HG03039 (cell line): ENCODE measurements at regions not wholly inside any gene's neighbourhood (a gene's known extent, or its start where the extent isn't known, plus 50 kb on each side); places are given as distances from the start of the nearest gene placed in this dataset.

ENCODE experiments used
- ATAC-seq: cut with Tn5 transposase; IDR thresholded peaks from one replicate; pipeline ENCODE4 v1.9.1; 2021; ENCODE audit warnings: mild to moderate bottlenecking, moderate library complexity; ENCODE audit not compliant: unreplicated experiment

DNA sequence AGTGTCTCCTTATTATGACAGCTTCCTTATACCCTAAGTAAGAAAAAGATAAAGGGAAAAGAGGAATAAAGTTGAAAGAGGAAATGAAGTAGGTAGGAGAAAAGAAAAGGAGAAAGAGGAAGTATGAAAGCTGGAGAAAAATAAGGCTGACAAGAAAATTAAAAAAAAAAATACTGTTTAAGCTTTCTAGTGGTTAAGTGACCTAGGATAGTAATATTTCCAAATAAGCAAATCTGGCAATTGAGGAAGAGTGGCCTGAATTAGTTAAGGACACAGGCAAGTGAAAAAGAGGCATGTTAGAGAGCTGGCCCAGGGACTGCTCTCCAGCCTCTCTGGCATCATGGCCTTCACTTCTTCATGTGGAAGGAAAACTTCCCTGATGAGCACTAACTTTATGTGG lies 76.5 kb upstream of the ADGRF1 start:
- no peak for ATAC-seq

DNA sequence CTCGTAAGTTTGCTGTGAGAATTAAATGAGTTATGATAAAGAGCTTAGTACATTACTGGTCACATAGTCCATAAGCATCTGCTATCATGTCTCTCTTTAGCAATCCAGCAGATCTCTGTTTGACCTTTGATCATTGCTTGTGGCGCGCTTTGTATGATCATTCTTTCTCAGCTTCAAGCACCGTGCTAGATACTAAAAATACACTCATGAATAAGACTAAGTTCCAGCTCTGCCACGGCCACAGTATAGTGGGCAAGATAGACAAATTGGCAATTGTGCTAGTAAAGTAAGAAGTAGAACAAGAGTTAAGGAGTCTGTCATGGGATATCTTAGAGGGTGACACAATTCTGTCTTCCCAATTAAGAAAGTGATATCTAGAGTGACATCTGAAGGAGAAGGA lies 75.2 kb upstream of the ADGRF1 start:
- no peak for ATAC-seq

DNA sequence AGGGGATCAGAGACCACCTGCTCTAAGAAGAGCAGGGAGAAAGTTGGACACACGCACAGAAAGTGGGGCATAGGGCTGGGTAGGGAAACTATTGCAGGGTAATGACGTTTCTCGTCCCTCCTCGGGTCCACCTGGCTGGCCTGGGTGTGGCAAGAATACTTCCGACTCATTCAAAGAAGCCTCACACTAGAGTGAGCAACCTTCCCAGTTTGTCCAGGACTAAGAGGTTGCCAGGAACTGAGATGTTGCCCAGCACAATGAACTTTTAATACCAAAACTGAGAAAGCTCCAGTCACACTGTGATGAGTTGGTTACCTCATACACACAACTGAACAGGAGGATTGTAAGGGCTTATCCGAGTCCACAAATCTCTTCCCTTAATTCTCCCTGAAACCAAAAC lies 74.5 kb upstream of the ADGRF1 start:
- ATAC-seq: no peak

DNA sequence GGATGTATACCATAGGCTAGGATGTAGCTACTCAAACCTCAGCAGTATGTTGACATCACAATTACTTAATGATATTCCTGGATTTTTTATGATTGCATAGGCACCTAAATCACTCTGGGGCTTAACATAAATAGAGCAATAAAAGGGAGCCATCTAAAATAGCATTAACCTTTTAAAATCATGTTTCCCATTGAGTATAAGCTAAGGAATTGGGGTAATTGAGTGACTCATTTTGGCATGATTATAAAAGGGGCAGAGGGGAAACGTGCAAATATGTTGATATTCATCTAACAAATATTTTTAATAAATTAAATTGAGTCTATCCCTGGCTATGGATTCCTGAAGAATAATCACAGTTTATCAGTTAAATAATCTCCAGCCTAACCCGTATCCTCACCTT lies 74.0 kb upstream of the ADGRF1 start:
- no peak for ATAC-seq

DNA sequence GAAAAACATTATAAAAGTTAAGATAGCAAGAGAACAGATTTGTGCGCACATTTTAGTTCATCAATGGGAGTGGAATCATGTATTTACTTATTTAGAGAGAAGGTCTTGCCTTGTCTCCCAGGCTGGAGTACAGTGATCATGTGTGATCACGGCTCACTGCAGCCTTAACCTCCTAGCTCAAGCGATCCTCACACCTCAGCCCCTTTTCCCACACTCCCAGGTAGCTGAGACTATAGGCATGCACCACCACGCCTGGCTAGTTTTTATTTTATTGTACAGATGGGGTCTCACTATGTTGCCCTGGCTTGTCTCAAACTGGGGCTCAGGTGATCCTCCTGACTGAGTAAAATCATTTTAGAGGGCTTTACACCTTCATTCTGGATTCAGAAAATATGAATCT lies 72.3 kb upstream of the ADGRF1 start:
- ATAC-seq: no peak

DNA sequence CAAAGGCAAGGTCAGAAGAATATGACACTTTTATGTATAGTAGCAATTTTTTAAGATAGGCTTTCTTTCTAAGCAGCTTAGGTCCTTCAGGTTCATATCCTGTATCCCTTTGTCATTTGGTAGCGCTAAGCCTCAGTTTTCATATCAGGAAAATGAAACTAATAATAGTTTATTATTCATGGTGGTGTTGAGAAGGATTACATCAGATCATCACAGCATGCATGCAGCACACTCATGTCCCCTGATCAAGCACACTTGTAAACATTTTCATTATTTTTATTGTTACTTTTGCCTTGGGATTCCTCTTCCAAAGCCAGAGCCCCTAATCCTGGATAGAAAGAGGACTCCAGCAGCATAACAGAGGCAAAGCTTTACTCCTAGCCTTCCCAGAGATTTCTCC lies 70.2 kb upstream of the ADGRF1 start:
- ATAC-seq: no peak

DNA sequence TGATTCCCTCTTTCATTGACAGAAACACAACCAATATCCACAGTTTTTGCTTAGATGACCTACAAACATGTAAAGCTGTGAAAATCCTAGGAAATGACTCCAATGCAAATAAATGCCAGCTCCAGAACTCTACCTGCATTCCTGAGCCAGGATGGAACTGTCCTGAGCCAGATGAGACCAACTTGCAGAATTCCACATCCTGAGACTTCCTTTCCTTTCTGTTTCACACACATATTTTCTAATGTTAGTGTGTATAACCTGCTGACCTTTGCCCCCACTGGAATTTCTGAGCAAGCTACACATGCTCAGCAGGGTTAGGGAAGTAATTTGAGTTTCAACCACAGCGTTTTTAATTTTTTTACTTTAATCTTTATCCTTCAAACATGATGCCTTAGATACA lies 69.6 kb upstream of the ADGRF1 start:
- ATAC-seq: no peak

DNA sequence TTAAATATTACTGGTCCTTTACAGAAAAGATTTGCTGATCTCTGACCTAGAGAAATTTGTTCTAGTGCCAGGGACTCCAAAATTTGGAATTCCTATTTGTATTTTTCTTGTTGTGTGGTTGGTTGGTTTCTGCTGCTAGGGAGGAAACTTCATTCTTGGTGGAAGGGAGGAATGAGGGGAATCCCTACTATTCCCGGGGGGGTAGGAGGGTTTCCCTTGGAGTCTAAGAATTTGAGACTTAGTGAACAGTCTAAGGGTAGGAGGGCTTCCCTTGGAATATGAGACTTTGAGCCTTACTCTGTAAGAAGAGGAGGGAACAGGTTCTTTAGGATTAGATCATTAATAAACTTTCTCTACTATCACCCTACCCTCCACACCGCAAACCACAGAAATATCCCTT lies 67.1 kb upstream of the ADGRF1 start:
- no peak for ATAC-seq

DNA sequence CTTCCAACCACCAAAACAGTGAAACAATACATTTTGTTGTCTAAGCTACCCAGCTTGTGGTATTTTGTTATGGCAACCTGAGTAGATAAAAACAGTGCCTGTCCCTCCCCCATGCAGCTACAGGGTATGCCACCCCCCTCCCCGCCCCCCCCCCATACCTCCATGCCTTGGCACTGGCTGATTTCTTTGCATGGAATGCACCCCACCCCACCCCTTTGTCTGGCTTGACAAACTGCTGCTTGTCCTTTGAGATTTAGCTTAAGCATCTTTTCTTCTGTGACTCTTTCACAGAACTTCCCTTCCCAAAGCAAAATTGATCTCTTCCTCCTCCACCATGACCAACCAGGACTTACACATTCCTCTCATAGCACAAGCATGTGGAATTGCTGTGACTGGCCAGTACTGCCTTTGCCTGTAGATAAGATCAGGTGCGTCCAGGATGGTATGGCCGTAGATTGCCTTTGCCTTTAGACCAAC lies 64.6 kb upstream of the ADGRF1 start:
- no peak for ATAC-seq

DNA sequence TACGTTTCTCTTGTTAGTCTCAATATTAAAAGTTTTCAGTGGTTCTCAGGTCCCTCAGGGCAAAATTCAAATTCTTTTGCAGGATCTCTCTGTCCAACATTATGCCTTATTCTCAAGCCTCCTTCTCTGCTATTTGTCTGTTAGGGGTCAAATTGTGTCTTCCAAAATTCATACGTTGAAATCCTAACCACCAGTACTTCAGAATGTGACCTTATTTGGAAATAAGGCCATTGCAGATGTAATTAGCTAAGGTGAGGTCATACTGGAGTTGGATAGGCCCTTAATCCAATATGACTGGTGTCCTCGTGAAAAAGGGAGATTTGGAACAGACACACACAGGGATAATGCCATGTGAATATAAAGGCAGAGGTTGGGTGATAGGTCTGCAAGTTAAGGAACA lies 64.1 kb upstream of the ADGRF1 start:
- no peak for ATAC-seq

DNA sequence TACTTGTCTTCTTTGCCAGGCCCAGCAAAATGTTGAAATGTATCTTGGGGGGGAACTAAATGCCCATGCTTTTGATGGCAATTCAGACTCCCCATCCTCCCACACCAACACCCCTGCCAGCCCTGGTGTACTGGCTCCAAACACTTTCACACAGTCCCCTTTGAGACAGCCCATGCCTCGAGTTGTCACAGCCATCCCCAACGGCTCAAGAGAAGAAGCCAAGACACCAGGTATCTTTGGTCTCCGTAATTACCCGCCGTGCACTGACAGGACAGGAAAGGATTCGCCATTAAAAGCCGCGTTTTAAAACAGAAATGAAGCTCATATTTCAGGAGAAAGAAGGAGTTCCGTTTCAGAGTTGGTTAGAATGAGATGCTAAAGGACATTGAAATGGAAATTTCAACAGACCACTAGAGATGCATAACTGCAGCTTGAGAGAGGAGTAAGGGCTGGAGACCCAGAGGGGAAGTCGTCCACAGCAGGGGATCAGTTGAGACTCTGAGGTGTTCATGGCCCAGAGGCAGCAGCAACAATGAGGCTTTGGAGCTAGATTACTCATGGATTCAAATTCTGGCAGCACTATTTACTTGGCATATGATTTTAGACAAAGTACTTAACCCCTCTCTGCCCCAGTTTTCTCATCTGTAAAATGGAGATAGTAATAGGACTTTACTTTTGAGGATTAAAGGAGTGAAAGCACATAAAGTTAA lies 63.5 kb upstream of the ADGRF1 start:
- no peak for ATAC-seq

DNA sequence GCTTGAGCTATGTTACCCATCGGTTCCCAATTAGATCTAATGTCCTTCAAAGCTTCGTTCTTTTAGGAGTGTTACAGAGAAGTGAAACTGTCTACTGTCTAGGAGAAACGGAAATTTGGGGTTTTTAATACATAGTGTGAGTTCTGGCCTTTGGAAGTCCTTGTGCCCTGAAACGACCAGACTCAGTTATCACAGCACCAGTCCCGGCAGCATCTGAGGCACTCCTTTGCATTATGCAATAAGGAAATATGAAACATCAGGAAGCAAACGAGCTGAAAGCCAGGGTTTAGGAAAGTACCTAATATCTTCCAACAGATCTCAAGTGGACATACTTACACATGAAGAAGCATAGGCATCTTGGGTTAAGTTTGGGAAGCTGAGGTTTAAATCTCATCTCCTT lies 61.8 kb upstream of the ADGRF1 start:
- no peak for ATAC-seq

DNA sequence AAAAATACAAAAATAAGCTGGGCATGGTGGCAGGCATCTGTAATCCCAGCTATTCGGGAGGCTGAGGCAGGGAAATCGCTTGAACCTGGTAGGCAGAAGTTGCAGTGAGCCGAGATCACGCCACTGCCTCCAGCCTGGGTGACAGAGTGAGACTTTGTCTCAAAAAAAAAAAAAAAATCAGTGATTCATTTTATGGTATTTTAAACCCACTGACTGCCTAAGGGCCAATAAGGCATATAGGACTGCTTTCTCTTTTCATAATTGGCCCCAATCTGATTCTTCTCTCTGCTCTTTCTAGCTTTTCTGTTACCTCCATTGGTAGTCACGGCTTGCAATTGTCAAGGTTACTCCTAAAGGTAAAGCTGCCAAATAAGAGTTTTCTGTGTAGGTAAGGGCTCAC lies 60.2 kb upstream of the ADGRF1 start:
- no peak for ATAC-seq

DNA sequence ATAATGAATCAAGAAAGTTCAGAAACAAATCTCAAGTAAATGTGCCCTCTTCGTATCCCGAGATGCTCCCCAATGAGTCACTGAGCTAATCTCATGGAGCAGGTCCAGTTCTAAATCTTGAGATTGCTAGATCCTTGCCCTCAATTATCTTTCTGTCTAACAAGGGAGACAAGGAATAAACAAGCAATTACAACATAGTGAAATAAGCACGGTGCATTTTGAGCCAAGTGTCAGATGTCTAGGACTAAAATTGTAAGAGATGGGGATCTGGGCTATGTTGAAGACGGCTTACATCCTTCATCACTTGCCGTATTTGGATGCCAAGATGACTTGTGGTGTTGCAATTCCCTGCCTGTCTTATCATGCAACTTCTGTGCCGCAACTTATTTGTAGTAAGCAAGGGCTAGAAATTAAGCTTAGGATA lies 56.5 kb upstream of the ADGRF1 start:
- no peak for ATAC-seq

DNA sequence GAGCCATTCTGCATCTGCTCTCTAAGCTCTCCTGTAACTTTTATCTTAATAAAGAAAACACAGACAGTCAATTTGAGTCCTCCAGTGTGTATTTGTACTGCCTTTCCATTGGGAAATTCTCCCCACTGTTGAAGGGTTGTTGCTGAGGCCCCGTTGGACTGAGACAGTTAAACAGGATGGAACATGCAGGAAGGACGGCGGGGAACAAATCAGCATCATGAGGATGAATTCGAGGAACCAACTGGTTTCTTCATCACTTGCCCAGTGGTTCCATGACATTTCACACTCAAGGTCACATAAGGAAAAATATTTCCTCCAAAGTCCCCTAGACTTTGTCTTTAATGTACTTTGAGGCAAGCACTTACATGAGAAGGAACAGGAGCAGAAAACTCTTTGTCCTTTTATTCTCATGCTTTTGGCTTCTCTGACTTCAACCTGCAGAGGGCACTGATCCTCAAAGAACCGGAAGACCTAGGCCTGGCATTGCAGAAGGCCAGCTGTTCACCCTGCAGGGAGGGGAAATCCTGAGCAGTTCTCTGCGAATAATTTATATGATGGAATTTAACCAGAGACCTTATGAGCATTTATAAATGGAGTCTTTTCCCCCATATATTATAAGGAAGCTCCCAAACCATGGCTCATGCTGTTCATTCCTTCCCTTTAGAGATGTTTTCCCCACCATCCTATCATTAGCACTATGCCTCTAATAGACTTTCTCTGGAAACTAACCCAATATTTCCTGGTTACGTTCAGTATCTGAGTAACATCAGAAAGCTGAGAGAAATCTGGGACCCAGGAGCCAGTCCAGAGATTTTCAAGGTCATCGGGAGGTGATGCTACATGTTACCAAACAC lies 55.2 kb upstream of the ADGRF1 start:
- peak; percentile 84 for ATAC-seq

DNA sequence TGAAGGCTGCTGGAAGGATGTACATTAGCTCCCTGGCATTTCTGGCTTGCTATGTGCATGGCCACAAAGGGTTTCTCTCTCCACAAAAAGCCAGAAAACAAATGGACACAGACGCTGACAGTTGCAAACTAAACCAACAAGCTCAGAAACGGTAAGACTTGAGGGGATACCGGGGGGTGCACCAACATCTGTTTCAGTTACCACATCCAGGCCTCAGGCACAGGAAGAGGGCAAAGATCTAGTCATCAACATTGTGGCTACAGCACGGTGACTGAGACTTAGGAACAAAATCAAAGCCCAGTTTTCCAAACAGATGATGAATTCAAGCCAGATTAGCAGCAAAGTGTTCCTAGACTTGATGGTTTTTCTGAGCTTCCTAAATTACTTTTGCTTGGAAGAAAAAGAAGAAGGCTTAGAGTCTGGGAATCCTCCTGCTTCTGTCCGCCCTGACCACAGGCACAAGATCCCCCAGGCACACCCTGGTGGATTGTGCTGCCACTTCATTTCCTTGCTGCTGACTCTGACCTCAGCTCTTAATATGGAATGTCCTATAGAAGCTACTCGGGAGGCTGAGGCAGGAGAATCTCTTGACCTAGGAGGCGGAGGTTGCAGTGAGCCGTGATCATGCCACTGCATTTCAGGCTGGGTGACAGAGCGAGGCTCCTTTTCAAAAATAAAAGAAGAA lies 54.2 kb upstream of the ADGRF1 start:
- no peak for ATAC-seq

DNA sequence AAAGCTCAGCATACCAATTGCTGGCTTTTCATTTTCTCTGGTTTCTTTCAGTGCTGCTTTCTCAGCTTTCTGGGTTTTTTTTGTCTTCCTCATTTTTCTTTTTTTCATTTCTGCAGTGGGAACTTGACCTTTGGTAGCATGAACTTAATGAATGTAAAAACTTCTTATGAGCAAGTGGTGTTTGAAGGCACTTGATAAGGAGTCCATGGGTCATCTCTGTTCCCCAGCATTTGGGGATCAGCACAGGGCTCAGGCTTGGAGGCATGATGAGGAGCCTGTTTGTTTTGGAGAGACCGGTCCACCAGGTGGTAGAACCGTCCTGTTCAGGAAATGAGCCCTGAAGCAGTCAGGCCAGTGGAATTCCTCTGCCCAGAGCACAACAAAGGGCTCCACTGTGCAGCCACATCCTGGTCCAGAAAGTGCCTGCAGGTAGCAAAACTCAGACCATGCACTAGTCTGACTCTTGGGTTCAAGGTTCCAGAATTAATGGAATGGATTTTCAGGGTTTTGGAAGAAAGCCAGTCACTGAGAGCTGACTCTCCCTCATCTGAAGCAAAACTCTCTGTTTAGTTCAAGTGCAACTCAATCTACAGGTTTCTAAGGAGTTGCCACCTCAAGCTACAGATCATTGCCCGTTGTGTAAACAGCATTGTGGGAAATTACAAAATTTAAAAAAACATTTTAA lies 52.3 kb upstream of the ADGRF1 start:
- no peak for ATAC-seq

DNA sequence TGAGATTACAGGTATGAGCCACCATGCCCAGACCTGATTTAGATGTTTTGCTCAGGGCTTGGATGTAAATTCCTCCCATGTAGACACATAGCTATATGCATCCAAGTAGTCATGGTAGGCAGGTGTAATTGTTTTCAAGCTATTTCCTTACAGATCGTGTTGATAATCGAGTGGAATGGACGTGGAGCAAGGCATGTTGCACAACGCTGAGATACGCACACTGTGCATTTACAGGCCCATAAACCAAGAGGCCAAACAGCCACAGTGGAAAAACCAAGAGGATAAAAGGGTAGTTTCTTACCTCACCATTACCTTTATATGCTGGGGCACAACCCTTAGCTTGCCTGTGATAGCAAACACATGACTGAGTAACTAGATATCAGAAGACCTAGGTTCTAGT lies 51.0 kb upstream of the ADGRF1 start:
- no peak for ATAC-seq

DNA sequence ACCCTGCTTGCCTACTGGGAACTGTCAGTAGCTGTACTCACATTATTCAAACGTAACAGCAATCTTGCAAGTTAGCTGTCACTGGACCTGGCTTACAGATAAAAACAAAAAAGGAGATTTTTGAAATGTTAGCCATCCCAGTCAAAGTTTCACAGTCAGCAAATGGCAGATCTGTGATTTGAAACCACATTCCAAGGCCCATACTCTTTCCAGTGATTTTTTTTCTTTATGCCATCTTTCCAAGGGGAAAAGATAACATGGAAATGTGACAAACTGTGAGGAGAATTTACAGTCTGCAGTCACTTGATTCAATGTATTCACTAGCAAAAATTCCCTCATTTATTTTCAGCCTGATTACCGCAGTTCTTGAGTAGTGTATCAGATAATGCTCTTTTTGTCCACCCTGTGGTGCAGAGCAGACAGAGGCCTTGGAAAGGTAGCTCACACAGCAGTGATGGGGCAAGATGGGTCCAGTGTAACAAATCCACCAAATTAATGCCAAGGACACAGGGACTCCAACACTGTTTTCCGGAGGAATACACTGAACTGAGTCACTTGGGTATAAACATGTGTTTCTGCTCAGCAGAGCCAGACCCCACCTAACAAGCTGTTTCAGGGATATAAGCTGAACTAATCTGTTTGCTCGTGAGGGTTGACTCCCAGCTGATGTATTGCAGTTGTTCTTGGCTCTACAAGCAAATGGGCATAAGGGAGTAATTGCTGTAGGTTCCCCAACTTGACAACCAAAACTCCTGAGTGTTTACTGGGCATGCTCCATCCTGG lies 49.9 kb upstream of the ADGRF1 start:
- no peak for ATAC-seq
